HG02588 (cell line): ENCODE measurements at regions not wholly inside any gene's neighbourhood (a gene's known extent, or its start where the extent isn't known, plus 50 kb on each side); places are given as distances from the start of the nearest gene placed in this dataset.

Source experiments
- ATAC-seq: cut with Tn5 transposase; IDR thresholded peaks from one replicate; pipeline ENCODE4 v1.9.1; 2021; ENCODE audit warnings: mild to moderate bottlenecking, moderate library complexity; ENCODE audit not compliant: unreplicated experiment

GRCh38 chrX:42097486-42097885 is 174.1 kb upstream of the CASK start:
- no peak for ATAC-seq

- no peak for ATAC-seq
These were observed 173.0 kb upstream of the CASK start for GRCh38 chrX:42096265-42096920.

DNA sequence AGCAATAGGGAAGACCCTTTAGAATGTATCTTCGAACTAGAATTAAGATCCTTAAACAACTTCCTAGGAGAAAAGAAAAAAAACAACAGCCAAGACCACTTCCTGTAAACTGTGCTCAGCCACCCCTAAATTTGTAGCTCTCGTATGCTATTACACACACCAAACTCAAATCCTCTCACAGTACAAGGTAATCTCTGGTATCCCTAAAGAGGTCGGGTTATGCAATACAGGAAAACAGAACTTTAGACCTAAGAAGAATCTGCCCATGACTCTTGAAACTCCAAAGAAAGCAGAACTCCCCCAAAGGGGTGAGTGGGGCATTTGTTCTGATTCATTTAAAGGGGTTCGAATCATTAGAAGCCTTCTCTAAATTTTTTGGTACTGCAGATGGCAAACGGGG is 170.9 kb upstream of the CASK start:
- ATAC-seq = no peak

GRCh38 chrX:42093756-42094155 is 170.4 kb upstream of the CASK start:
- ATAC-seq = peak; percentile 91

DNA sequence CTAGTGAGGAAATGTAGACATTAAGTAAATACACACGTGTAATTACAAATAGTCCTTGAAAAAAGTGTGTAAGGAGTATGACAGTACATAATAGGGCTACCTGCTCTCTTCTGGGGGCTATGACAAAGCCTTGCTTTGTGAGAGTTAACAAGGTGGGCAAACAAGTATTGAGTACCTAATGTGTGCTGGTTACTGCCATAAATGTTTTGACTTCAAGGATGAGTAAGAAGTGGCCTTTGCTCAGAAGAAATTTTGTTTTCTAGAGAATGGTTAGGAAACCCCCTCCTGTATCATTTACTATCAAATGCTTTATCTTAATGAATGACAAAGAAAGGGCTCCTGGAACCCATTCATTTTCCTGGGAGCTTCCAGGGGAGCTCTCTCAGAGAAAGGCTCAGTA is 167.0 kb upstream of the CASK start:
- no peak for ATAC-seq

- no peak for ATAC-seq
These were observed 165.7 kb upstream of the CASK start for GRCh38 chrX:42089031-42089430.

GRCh38 chrX:42087960-42088359 is 164.6 kb upstream of the CASK start:
- ATAC-seq = no peak

DNA sequence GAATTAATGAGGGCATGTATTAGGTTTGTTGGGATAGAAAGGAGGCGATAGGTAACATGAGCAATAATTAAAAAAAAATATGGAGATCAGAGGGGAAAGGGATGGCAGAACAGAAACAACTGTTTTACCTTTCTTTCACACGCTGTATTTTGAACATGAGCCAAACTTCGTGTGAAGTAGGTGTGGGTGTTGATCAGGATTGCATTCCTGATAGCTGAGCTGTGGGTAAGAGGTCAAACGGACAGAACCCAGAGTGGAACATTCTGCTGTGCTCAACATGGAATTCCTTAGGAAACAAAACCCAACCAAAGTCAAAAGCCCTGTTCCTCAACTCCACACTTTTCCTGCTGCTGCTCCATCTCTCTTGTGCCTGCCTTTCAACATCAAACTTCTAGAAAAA is 162.5 kb upstream of the CASK start:
- ATAC-seq = no peak

DNA sequence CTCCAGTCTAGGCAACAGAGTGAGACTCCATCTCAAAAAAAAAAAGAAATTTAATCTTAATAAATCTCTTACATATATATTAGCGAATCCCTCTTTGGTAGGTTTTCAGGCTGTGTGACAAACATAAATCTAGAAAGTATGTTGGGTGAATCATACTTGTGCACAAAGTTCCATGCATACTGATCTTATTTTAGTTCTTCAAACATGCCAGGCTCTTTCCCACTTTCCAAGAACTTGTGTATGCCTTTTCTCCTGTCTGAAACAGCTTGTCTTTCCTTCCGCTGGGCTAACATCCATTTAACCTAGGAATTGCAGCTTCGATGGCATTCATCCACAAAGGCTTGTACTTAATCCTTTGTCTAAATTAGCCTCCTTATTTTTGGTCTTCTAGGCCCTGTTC is 156.6 kb upstream of the CASK start:
- no peak for ATAC-seq

- no peak for ATAC-seq
These were observed 154.3 kb upstream of the CASK start for GRCh38 chrX:42077675-42078074.

- ATAC-seq = no peak
These were observed 151.7 kb upstream of the CASK start for GRCh38 chrX:42075032-42075431.

GRCh38 chrX:42073448-42073847 is 150.1 kb upstream of the CASK start:
- ATAC-seq = no peak

DNA sequence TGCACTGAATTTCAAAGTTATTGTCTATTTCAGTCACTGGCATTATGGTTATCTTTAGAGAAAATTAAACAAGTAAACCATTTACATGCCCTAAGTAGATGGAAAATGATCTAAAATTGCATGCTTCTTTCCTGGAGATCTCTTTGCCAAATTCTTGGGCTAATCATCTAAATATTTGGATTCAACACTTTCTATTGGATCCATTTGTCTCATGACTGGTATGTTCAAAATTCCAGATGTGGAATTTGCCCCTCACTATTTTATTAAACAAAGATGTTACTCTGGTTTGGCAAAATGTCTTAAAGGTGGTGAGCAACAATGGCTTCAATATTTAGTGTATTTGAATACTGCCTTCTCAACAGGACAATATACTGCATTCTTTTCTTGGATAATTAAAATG is 147.5 kb upstream of the CASK start:
- no peak for ATAC-seq

DNA sequence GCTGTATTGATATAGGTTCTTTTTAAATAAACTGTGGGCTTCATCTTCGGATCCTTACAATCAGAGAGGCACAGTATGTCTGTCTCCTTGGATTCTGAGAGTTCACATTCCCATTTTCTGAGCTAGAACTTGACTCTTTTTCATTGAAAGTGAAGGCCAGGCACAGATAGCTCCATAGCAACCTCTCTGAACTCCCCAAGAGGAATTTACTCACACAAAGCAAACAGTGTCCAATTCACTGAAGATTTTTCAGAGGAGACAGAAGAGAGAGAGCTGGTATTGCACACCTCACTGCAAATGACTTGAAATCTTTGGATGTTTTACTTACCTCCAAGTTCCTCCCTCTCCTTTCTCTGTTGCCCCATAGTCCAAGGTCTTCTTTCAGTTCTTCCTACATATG is 130.9 kb upstream of the CASK start:
- no peak for ATAC-seq

DNA sequence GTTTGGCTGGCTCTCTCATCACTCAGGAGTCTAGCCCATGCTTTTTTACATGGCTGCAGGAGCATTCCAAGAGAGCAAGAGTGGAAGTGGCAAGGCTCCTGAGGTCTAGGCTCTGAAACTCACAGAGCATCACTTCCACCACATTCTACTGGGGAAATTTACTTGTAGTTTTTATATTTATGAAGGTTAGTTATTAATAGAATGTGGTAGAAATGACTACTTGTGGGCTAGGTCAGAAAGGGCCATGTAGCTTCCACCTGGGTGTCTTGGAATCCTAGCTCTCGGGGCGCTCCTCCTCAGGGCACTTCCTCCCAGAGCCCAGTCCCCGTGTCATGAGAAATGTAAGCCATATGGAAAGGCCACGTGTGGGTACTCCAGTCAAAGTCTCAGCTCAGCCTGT is 127.0 kb upstream of the CASK start:
- no peak for ATAC-seq

DNA sequence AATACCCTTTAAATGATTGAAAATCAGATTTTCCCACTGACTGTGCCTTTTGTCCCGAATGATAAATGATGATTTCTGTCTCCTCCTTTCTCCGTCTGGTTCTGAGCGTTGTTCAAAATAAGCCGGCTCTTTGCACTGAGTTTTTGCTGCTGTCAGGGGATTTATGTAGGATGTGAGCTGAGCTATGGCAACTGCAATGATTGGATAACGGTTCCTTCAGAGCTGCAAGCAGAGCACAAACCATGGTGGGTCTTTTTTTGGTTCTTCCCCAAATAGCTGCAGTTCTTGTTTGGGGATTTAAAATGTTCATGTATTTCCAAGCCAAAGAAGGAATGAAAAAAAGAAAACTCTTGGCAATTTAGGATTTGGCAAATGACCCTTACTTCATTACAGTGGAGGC is 124.5 kb upstream of the CASK start:
- no peak for ATAC-seq

DNA sequence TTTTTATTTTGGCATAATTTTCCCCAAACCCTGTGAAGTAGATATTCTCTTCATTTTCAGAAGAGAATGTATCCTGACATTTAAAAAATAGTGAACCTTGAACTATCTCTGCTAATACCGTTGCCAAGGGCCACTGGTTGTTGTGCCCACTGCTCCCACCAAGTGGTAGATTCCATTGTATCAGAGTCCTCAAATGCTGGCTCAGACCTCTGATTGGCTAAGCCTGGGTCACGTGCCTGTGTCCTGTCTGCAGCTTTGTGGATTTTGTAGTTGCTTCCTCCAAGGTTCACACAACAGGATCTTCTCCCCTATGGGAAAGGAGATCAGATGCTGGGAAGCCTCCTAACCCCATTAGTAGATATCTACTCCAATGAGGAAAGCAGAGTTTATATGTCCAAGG is 104.8 kb upstream of the CASK start:
- no peak for ATAC-seq

- ATAC-seq = no peak
These were observed 104.1 kb upstream of the CASK start for GRCh38 chrX:42027367-42028000.

DNA sequence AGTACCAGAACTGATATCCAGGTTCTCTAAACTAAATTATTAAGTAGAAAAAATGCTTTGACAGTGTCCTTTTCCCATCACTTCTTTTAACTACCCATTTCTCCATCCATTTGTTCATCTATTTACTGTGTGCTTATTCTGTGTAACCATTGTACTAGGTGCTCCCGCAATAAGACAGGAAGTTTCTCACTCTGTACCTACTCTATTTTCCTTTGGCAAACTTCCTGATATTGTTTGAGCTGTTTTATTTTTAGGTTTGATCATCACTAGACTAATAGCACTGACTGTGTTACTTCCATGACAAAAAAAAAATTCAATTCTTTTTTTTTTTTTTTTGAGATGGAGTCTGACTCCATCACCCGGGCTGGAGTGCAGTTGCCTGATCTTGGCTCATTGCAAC is 102.5 kb upstream of the CASK start:
- ATAC-seq = no peak

GRCh38 chrX:42023122-42023521 is 99.8 kb upstream of the CASK start:
- ATAC-seq = no peak

DNA sequence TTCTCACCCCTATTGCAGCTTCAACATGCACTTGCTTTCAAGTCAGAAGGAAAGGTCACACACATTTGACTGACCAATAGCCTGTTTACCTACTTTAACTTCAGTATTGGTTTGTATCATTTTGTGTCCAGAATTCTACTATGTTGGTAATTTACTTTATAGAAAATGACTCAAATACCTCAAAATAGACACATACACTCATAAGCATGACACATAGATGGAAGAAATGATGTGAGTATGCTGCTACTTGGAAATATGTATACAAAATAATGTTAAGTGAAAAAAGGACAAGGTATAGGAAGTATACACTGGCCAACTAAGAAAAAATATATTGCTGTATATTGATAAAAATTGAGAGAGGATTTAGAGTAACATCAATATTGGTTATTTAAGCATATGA is 98.8 kb upstream of the CASK start:
- no peak for ATAC-seq

DNA sequence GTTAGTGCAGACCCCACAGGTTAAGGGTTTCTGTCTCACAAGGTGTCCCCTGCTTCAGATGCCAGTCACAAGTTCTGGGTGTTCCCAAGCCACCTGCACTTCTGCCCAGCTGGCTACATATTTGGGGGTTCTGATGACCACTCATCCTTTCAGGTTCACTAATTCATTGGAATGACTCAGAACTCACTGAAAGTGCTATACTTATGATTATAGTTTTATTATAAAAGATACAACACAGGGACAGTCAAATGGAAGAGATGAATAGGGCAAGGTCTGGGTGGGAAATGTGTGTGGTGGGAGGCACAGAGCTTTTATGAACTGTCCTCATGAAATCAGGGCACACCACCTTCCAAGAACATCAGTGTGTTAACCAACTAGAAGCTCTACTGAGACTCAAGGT is 97.7 kb upstream of the CASK start:
- no peak for ATAC-seq

GRCh38 chrX:42020225-42020624 is 96.9 kb upstream of the CASK start:
- ATAC-seq = no peak
